ENCODE measurements at regions not wholly inside any gene's neighbourhood (a gene's known extent, or its start where the extent isn't known, plus 50 kb on each side); places are given as distances from the start of the nearest gene placed in this dataset.
"Not testable (repeated sequence)": the region's sequence is repeated elsewhere in the genome, so short reads cannot be mapped to it uniquely, and the experiment has no call there.

- ATAC-seq (ENCODE audit: low FRiP score in 2 of 2) (no peak), DNase-seq (no peak)
- Histone ChIP-seq H3K4me1 (peaks cover 0 to 6% (median 0%) of the 10 kb centered on the region in 4 donors), H3K27me3 (no peaks in the 10 kb centered on the region), H3K36me3 (no peaks in the 10 kb centered on the region), H3K9me3 (no peaks in the 10 kb centered on the region), H3K4me3 (no peak overlapping the region), H3K27ac (no peak overlapping the region)
- 54 to 67% methylated on average over 1 of the region's 1 CpG for WGBS, 2 donors
- TF ChIP-seq CTCF (IDR thresholded peaks at IDR 0.05) (no peak), POLR2A (IDR thresholded peaks at IDR 0.05) (no peak), POLR2AphosphoS5 (IDR thresholded peaks at IDR 0.05) (no peak), EP300 (IDR thresholded peaks at IDR 0.05) (no peak)
Measured at GRCh38 chr11:45733176-45733575, 67.8 kb upstream of the CHST1 start.

GRCh38 chr11:45732343-45732742 lies 66.9 kb upstream of the CHST1 start:
- no peak overlapping the region for H3K27ac ChIP-seq
- no peak overlapping the region for H3K4me3 ChIP-seq
- H3K4me1 ChIP-seq, result peaks cover 0 to 6% (median 0%) of the 10 kb centered on the region in 4 donors
- DNase-seq (no peak), ATAC-seq (ENCODE audit: low FRiP score in 2 of 2) (no peak)
- TF ChIP-seq CTCF (IDR thresholded peaks at IDR 0.05), result no peak
- TF ChIP-seq POLR2A (IDR thresholded peaks at IDR 0.05), result no peak
- TF ChIP-seq POLR2AphosphoS5 (IDR thresholded peaks at IDR 0.05), result no peak
- no peak for TF ChIP-seq EP300 (IDR thresholded peaks at IDR 0.05)
- no peaks in the 10 kb centered on the region for H3K9me3 ChIP-seq
- H3K27me3 ChIP-seq, result no peaks in the 10 kb centered on the region
- H3K36me3 ChIP-seq, result no peaks in the 10 kb centered on the region

DNA sequence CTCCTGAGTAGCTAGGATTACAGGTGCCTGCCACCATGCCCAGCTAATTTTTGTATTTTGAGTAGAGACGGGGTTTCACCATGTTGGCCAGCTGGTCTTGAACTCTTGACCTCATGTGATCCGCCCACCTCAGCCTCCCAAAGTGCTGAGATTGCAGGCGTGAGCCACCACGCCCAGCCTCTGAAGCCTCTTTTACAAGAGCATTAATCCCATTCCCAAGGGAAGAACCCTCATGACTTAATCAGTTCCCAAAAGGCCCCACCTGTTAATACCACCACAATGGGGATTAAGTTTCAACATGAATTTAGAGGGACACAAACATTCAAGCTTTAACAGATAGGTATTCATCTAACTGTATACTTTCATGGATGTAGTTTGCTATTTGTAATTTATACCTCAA lies 65.7 kb upstream of the CHST1 start:
- not testable (repeated sequence) for H3K27ac ChIP-seq; H3K4me3 ChIP-seq; H3K4me1 ChIP-seq; DNase-seq; H3K9me3 ChIP-seq; H3K27me3 ChIP-seq; ATAC-seq (ENCODE audit: low FRiP score in 2 of 2); H3K36me3 ChIP-seq
- WGBS, 2 donors, result 91 to 95% methylated on average over 4 of the region's 4 CpGs

DNA sequence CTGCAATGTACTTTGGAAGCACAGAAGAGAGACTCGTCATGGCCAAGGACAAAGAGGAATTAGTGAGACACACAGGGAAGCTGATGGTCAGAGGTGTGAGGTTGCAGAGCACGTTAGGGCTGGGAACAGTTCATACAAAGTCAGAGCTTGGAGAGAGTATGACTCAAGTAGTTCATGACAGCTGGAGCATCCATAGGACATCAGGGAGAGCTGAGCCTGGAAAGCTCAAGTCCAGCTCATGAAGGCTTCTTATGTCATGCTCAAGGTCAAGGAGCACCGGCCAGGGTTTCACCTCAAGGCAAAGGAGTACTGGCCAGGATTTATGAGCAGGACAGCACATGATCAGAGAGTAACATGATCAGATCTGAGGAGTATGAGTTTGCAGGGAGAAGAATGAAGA lies 64.6 kb upstream of the CHST1 start:
- H3K4me1 ChIP-seq, result no peaks in the 10 kb centered on the region
- DNase-seq, result no peak
- H3K36me3 ChIP-seq, result no peaks in the 10 kb centered on the region
- TF ChIP-seq CTCF (IDR thresholded peaks at IDR 0.05) (no peak), EP300 (IDR thresholded peaks at IDR 0.05) (no peak), POLR2AphosphoS5 (IDR thresholded peaks at IDR 0.05) (no peak), POLR2A (IDR thresholded peaks at IDR 0.05) (no peak)
- H3K27ac ChIP-seq, result no peak overlapping the region
- no peaks in the 10 kb centered on the region for H3K9me3 ChIP-seq
- ATAC-seq (ENCODE audit: low FRiP score in 2 of 2), result no peak
- H3K27me3 ChIP-seq, result no peaks in the 10 kb centered on the region
- no peak overlapping the region for H3K4me3 ChIP-seq
- WGBS, 2 donors, result 75 to 84% methylated on average over 3 of the region's 3 CpGs

DNA sequence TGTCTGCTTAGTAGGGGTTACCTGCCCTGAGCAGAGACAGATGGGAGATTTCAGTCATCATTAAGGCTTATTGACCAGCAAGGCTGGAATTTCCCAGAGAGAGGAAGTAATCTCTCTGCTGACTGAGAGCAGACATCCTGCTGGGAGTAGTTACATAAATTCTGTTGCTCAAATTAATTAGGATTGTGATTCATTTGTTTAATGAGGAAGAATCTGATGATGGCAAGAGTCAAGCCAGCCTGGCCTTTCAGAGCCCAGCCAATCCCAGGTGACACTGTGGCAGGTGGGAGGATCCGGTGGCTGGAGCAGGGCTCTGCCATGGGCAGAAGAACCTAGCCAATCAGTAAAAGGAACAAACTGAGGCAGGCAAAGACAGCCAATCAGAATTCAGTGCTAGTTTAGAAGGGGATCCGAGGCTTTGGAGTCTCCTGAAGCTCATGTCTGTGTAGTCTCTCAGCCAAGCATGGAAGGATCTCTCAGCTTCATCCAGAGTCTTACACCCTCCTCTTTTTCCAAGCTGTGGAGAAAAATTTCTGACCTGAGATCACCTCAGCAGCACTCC lies 61.2 kb upstream of the CHST1 start:
- Histone ChIP-seq H3K27me3 (no peaks in the 10 kb centered on the region), H3K9me3 (no peaks in the 10 kb centered on the region), H3K4me1 (no peaks in the 10 kb centered on the region), H3K4me3 (no peak overlapping the region), H3K36me3 (no peaks in the 10 kb centered on the region), H3K27ac (no peak overlapping the region)
- TF ChIP-seq EP300 (IDR thresholded peaks at IDR 0.05), result no peak
- TF ChIP-seq CTCF (IDR thresholded peaks at IDR 0.05), result no peak
- TF ChIP-seq POLR2A (IDR thresholded peaks at IDR 0.05), result no peak
- TF ChIP-seq POLR2AphosphoS5 (IDR thresholded peaks at IDR 0.05), result no peak
- no peak for DNase-seq
- WGBS, 2 donors, result 66 to 72% methylated on average over 2 of the region's 2 CpGs
- ATAC-seq (ENCODE audit: low FRiP score in 2 of 2), result no peak
